NCI-H748 (cell line): ENCODE measurements at regions not wholly inside any gene's neighbourhood (a gene's known extent, or its start where the extent isn't known, plus 50 kb on each side); places are given as distances from the start of the nearest gene placed in this dataset.

Experiments
- DNase-seq: peaks from one replicate; lab custom pipeline; 2025; ENCODE audit not compliant: unreplicated experiment; lab: John Stamatoyannopoulos, UW

DNA sequence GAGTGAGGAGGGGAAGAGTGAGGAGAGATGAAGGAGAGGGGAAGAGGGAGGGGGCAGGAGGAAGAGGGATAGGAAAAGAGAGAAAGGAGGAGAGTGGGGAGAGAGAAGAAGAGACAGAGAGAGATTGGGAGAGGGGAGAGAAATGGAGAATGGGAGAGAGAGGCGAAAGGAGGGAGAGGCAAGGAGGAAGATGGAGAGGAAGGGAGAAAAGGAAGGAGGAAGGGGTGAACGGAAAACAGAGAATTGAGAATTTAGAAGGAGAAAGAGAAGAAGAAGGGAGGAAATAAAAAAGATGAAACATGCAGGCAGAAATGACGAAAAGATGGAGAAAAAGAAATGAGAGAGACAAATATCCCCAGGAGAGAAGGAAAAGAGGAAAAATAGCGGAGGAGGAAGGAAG is 502.8 kb downstream of the MN1 start:
- no peak for DNase-seq

DNA sequence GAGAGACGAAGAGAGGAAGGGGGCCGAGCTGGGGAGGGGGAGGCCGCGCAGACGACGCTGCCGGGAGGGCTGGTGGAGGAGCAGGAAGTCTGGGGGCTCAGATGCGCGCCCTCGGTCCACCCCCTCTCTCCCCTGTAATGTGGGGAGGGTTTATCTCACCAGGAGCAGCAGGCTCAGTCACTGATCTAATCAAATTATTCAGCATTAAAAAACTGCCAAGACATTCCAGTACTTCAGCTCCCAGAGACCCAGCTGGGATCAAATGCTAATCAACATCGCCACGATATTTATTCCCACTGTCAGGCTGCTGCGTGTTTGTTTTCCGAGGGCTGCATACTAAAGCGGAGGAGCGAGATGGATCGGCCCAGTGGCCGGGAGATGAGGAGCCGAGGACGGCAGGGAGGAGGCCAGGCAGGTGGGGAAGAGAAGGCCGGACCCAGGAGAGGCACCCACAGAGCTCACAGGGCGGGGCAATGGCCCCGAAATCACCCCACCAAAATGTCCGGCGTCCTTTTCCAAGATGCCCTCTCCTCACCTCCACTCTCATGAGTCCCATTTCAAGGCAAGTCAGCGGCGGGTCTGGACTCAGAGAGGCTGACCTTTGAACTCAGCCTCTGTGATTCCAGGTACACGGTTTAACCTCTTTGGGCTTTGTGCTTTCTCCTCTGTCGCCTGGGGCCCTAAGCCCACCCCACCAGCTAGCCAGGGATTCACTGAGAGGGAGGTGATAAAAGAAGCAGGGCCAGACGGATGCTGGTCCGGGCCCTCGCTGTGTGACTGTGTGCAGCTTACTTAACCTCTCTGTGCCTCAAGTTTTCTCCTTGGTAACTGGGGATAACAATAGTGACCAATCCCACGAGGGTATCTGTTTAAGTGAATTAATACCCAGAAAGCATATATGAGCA is 502.1 kb downstream of the MN1 start:
- DNase-seq, result no peak

DNA sequence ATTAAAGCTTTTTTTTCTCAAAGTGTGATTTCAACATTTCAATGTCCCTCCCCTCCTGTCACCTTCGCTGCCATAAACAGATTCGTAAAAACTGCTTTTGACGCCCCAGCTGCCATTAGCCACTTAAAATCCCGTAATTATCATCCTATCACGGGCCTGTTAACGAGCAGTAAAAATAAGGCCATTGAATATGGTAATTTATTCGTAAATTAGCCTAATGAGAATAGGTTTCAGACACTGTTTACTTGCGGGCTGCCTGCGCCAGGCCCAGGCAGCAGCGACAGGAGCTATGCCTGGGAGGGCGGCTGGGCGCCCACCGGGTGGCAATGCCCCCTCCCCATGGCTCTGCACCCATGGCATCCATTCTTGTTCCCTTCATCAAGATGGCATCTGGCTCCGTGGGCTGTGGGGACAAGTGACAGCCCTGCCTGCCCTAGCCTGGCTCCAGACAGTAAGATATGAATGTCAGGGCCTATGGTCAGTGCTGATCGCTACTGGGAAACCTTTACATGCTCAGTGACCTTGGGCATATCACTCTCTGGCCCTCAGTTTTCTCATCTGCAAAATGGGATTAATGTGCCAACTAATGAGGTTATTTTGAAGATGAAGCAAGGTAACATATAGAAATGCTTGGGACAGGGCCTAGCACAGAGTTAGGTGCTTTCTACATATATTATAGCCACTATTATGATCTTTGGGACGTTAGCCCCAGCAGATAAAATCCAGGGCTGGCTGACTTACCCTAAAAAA is 500.8 kb downstream of the MN1 start:
- DNase-seq, result no peak

DNA sequence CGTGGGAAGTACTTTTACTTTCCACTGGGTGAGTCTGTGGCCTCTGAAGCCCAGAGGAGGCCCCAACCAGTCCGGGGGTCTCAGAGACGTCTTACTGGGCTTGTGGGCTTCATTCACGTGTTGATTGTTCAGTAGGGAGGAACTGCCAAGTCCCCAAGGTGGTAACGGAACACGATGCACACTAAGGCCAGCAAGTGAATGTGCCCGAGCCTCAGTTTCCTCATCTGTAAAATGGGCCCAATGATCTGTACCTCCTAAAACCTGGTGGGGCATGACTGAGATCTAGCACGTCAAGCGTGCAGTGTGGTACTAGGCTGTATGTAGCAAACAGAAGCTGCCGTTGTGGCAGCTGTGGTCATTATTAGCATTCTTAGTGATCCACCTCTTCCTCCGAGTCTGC is 499.1 kb downstream of the MN1 start:
- DNase-seq, result no peak

DNA sequence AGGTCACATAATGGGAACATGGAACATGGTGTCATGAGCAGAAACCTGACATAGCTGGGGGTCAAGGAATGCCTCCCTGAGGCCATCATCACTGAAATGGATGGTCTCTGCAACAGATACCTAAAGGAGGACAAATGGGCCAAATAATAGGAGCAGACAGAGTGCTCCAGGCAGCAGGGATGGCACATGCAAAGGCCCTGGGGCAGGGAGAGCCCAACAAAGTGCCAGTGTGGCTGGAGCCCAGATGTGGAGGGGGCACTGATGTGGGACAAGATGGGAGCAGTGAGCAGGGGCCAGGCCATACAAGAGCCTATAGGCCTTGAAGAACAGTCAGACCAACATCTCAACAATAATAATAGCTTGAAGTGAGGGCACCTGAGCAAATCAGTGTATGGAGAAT is 497.8 kb downstream of the MN1 start:
- DNase-seq, result no peak

DNA sequence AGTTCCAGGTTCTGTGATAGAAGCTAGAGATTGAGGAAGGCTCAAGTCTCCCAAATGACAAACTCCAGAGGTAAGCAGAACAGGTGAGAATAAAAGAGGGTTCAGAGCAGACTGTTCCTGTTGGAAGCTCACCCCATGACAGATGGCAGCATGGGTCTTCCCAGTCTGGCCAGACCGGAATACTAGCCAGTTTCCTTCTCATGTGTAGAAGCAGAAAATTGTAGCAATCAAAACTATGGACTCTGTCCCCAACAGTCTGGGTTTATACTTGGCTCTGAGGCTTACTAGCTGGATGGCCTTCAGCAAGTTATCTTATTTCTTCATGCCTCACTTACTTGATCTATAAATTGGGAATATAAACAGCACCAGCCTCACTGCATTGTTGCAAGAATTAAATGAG is 494.8 kb downstream of the MN1 start:
- DNase-seq, result no peak

DNA sequence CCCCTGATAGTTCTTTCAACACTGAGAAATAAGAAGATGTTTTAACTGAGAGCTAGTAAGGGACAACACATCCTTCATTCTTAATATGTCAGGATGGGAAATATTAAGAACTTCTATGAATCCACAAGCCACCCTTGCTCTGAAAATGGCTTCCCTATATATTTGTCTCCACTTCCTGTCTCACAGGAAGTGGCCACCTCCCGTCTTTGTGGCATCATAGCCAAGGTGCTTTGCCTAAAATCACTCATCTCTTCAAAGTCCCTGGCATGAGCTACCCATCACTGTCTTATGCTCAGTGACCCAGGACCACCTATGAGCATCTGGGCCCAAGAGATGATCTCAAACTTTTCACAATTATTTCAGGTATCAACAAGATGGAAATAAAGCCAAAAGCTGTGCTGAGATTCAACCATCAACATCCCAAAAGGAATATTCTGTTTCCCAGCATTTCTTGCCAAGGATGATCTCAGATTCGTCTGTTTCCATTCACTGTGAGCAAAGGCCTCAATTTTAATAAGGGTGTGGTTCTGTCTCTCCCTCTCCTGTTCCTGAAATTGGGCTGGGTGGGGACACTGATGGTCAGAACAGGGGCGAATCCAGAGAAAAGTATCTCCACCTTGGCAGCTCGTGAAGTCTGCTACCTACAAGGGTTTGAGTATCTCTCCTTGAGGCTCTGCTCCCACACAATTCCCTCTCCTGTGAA is 493.9 kb downstream of the MN1 start:
- no peak for DNase-seq

DNA sequence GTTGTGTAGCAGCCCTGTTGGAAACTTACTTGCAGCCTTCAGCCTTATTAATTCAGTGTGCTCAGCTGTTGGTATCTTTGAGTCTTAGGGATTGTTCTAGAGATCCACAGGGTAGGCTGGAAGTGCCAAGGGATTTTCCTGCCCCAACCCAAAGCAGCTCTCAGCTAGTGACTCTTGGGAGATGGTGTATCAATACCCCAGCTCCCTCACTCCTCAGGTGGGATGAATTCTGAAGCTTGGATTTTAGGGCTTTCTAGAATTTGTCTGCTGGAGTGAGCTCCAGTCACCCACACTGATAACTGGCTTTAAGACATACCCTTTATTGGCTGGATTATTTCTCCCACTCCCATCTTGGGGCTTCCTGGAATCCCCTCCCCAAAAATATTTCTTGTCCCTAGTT is 493.0 kb downstream of the MN1 start:
- no peak for DNase-seq

DNA sequence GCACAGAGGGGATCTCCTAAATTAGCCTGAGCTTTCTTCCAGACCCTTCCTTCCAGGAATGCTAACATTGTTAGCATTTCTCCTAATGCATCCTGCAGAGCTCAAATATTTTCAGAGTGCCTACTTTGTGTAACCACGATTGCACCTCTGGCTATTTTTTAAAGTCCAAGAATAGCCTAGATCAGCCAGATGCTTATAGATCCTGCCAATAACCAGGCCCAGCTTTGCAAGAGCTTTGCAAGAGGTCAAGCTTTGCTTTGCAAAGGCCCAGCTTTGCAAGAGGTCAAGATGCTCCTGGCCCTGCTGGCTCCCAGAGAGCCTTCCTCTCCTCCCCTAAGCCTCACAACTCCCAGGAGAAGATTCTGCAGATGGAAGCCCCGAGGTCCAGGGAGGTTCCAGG is 491.9 kb downstream of the MN1 start:
- DNase-seq, result no peak

DNA sequence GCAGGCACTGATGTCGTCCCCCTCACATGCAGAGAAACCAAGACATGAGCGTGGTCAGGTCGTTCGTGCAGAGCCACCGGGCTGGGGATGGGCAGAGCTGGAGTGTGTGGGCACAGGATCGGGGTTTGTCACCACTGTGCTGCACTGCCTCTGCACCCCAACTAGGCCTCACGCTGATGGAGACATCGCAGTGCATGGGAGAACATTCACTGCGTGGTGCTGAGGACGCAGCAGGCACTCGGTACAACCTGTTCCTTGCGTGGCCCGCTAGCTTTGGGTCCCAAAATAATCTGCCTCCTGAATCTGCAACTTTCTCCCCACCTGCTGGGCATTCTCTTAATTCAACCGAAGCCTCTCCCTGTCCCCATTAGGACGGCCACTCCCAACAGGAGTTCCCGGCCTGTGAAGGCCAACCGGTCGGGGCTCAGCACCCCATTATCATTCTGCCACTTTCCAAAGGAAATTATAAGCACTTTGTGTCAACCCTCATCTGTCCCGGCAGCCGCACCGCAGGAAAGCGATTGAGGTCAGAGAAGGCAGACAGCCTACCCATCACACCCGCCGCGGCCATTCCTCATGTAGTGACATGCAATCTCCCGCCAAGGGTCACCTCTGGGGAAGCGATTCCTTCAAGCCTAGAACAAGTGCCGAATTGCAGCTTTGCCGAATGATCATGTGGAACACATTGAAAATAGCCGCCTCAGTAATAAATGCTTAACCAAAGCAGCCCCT is 490.4 kb downstream of the MN1 start:
- no peak for DNase-seq

DNA sequence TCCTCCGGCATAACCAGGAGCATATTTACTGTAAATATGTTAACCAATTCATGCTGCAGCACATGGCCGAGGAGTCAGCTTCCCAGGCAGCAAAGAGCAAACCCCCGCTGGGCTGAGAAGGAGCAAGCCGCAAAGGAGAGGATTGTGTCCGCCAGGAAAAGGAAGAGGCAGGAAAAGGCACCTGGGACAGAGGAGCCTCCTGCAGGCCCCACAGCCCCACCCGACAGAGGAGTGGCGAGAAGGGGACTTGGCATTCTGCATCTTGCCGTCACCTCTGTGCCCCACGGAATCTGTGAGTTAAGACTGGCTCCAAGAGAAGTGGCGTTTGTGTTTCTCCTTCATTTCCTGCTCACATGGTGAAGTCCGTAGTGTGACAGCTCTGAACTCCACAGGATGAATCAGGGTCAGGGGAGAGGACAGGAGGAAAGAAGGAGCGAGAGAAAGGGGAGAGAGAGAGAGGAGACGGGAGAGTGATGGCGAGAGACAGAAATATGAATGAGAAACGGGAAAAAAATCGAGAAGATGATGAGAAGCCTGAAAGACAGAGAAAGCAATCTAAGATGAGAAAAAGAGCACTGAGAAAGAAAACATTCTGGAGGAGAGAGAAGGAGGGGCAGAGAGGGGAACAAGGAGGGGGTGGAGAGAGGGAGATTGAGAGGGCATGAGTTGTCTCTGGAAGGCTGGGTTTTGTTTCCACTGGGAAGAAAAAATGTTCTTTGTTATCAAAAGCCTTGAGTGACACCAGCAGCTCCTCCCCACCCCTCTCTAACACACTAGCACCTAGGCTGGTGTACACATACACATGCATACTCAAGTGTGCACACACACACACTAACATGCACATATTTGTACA is 489.6 kb downstream of the MN1 start:
- no peak for DNase-seq

DNA sequence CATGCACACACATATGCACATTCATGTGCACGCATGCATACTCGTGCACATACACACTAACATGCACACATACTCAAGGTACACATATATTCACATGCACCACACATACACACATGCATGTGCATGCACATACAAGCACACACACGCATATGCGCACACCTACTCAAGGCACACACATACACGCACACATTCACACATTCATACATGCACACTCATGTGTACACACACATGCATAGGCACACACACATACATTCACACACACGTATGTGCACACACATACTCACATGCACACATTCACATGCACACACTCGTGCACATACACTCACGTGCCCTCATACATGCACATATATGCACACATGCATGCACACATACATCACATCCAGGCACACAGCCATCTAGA is 489.0 kb downstream of the MN1 start:
- DNase-seq, result no peak

DNA sequence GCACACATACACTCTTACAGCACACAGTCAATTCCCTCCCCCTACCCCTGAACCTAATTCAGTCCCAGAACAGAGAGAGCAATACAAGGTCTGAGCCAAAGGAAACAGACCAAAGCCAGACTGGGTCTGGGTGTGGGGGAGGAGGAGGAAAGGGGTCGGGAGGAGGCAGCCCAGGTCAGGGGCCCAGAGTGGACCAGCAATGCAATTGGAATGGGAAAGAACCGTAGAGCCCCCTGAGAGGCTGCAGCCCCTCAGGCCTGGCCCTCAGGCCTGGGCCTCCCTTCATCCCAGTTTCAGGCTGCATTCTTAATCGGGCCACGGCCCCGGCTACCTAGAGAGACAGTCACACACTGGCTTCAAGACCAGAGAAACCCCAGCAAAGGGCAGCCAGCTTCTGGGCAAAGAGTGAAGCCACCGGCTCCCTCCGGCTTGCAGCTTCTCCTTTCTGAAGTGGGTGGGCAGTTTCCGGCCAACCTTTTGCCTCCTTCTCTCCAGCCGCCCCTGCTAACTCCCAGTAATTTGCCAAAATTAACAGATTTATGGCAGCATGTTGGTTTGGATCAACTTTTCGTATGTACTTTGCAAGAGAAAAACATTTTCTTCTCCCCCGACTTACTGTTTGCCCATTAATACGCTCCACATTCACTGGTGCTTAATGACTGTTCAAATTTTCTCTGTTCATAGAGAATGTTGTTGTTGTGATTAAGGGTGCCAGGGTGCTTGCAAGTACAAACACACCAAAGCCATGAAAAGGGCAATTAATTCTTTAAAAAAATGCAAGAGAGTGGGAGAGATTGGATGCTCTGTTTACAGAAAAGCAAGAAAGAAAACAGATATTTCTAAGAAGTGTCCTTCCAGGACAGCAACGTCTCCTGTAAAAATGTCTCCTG is 488.3 kb downstream of the MN1 start:
- DNase-seq, result no peak

DNA sequence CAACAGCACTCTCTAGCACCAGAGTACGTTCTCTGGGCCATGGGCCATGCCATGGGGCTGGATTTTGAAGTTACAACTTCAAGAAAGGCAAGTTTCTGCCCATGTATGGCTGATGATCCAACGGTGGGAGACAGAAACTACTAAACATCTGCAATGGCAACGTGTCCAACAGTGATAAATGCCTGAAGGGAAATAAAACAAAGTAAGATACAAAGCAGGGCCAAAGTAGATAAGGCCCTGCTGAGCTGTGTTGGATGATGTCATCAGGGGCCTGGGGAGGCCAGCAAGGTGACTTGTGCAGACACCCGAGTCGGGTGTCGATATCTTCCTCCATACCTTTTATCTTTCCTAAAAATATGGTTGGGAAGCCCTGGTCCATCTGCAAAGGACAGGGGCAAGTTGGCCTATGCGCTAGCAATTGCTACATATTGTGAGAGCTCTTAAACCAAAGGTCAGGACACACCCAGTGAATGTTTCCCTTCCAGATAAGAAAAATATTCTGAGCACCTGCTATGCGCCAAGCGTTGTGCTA is 487.2 kb downstream of the MN1 start:
- DNase-seq, result no peak

DNA sequence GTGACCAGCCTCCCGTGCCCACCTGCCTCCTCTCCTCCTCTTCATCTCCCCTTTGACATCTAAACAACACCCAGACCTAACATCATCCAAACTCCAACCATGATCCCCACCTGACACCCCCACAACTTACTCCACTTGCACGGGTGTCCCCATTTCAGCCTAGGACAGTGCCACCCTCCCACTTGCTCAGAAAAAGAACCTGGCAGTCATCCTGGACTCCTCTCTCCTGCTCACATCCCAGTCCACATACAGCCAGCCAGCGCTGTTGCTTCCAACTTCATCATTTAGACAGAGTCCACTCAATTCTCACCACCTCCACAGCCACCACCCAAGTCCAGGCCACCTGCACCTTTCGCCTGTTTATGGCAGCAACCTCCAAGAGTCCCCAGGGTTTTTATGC is 485.7 kb downstream of the MN1 start:
- no peak for DNase-seq

DNA sequence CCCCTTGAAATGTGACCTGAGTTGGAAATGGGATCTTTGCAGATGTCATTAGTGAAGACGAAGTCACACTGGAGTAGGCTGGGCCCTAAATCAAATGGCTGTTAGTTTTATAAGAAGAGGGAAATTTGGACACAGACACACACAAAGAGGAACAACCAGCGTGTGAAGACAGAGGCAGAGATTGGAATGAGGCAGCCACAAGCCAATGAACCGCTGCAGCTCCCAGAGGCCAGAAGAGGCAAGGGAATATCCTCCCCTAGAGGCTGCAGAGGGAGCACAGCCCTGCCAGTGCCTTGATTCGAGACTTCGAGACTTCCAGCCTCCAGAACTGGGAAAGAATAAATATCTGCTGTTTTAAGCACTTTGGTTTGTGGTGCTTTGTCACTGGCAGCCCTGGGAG is 484.5 kb downstream of the MN1 start:
- no peak for DNase-seq

DNA sequence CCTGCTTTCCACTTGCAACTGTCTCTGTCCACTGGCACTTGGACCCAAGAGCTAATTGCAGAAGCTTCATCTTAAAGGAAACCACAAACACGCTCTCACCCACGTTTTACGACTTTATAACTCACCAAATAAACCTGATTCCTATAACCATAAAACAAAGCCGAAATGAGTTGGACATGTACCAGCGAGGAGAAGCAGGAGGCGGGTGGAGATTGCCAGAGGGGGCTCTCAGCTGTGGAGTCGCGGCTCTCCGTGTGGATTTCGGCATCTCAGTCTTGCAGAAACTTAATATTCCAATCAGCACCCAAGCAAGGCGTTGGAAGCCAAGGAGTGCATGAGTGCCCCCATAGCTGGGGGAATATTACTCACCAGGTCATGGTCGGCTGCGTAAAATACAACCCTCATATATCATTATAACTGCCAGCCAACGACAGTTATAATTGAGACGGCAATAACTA is 483.6 kb downstream of the MN1 start:
- no peak for DNase-seq

DNA sequence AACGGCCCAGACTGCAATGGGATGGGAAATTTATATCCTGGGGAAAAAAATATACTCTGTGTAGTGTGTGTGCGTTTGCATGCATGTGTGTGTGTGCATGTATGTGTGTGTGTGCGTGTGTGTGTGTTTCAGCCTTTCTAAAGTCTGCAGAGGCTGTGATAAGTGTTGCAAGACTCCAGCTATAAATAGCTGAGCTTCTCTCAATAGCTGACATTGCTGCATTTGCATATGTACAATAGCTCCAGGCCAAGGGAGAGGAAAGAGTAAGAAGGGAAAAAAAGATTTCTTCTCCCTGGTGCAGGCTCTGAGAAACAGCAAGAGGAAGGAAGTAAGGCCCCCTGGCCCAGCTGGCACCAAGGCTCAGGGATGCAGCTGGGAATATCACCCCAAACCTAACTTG is 483.0 kb downstream of the MN1 start:
- no peak for DNase-seq

DNA sequence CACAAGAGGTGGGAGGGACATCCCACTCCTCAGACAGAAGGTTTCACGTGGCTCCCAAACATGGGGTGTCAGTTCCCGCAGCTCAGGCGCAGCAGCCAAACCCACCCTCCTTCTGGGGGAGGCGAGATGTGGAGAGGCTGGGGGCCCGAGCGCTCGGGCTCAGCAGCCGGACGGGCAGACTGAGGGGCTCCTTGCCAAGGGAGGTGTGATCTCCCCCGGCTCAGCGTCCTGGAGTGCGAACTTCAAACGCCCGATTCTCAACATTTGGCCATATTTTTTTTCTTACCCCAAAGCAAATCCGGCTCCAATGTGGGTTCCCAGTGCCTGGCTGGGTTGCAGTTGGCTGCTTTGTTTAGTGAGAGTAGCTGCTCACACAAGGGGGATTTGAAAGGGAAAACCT is 477.9 kb downstream of the MN1 start:
- no peak for DNase-seq
